NB4 (cell line): ENCODE measurements at regions not wholly inside any gene's neighbourhood (a gene's known extent, or its start where the extent isn't known, plus 50 kb on each side); places are given as distances from the start of the nearest gene placed in this dataset.

ENCODE experiments used
- POLR2A ChIP-seq: IDR thresholded peaks from 2 replicates; pipeline ENCODE4 v1.6.1; 2011; ENCODE audit warnings: mild to moderate bottlenecking; ENCODE audit not compliant: insufficient read length; ENCODE audit errors: extremely low read depth
- TF ChIP-seq, protein P1 (sequence below): IDR thresholded peaks from one replicate; pipeline ENCODE4 v1.5.1; 2012; ENCODE audit warnings: low read depth, low read length
- TF ChIP-seq, protein P2 (sequence below): IDR thresholded peaks from 2 replicates; pipeline ENCODE4 v1.6.1; 2011; ENCODE audit warnings: low read depth, low read length

DNA sequence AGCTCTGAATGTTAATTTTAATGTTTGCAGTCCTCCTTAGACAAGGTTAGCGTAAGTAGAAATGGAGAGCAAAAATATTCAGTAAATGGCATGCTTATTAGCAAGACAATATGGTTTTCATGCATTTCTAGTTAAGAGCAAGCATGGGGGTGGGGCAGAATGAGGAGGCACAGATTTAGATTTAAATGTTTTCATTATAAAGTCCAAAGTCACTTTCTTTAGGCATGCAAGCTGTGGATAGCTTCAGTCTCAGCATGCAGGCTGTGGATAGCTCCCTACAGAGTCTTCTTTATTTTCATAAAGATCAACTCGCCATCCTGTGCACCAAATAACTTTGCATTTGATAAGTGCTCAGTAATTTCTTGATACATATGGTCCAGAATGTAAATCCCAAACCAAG, 1294.5 kb upstream of the ADGRL2 start:
- TF ChIP-seq, protein P1, sequence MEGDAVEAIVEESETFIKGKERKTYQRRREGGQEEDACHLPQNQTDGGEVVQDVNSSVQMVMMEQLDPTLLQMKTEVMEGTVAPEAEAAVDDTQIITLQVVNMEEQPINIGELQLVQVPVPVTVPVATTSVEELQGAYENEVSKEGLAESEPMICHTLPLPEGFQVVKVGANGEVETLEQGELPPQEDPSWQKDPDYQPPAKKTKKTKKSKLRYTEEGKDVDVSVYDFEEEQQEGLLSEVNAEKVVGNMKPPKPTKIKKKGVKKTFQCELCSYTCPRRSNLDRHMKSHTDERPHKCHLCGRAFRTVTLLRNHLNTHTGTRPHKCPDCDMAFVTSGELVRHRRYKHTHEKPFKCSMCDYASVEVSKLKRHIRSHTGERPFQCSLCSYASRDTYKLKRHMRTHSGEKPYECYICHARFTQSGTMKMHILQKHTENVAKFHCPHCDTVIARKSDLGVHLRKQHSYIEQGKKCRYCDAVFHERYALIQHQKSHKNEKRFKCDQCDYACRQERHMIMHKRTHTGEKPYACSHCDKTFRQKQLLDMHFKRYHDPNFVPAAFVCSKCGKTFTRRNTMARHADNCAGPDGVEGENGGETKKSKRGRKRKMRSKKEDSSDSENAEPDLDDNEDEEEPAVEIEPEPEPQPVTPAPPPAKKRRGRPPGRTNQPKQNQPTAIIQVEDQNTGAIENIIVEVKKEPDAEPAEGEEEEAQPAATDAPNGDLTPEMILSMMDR: no peak
- TF ChIP-seq, protein P2, sequence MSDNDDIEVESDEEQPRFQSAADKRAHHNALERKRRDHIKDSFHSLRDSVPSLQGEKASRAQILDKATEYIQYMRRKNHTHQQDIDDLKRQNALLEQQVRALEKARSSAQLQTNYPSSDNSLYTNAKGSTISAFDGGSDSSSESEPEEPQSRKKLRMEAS: no peak
- no peak for TF ChIP-seq POLR2A
